Middle frontal gyrus (tissue), 1 donor: ENCODE measurements at regions not wholly inside any gene's neighbourhood (a gene's known extent, or its start where the extent isn't known, plus 50 kb on each side); places are given as distances from the start of the nearest gene placed in this dataset.
"Not testable (repeated sequence)": the region's sequence is repeated elsewhere in the genome, so short reads cannot be mapped to it uniquely, and the experiment has no call there.

ENCODE experiments used
- DNase-seq: peaks from one replicate; pipeline ENCODE4 v3.0.0-alpha.2; 2015; ENCODE audit warnings: low spot score; ENCODE audit errors: extremely low spot score

DNA sequence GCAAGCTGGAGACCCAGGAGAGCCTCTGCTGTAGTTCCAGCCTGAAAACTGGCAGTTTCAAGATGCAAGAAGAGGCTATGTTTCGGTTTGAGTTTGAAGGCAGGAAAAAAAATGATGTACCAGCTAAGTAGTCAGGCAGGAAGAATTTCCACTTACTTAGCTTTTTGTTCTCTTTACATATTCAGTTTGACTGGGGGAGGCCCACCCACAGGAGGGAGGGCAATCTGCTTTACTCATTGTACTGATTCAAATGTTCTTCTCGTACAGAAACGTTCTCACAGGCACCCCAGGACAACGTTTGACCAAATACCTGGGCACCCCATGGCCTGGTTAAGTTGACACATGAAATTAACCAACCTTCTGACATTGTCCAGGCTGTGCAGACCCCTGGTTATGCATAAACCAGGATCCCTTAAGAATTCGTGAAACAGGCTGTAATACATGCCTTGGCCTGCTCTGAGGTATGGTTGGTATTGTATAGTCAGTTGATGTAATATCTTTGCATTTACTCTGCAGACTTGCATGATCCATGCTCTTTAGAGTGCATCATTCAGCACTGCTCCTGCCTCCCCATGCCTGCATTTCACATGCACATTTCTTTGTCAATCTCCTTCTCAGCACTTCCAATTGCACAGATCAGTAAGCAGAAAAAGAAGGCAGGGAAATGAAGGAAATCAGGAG is 687.1 kb downstream of the TAF11L14 start:
- no peak for DNase-seq

DNA sequence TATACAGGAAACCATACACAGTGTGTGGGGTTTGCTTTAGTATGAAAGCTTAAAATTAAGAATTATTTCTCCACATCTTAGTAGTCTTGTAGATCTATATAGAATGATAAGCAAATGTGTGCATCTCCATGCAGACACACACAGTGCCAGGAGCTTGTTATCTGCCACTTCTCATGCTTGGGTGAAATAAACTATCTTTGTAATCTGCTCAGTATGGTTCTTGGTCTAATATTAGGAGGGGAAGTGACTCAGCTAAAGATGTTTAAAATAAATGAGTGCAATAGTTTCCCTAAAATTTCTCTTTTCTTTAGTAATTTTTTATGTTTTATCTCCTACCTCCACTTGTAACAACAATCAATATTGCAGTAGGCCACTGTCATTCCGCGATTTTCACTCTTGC is 689.6 kb downstream of the TAF11L14 start:
- DNase-seq = no peak

DNA sequence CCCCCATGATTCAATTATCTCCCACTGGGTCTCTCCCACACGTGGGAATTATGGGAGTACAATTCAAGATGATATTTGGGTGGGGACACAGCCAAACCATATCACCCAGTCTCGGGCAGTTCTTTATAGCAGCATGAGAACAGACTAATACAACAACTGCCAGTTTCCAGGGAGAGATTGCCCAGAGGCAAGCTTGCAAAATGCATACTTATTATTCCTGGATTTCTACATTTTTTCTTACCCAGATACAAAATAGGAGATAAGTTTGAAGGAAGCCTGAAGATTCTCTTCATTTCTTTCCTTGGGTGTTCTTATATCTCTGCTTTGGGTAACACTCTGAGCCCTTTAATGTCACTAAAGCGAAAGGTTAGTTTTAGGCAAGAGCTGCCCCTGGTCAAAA is 691.2 kb downstream of the TAF11L14 start:
- no peak for DNase-seq

DNA sequence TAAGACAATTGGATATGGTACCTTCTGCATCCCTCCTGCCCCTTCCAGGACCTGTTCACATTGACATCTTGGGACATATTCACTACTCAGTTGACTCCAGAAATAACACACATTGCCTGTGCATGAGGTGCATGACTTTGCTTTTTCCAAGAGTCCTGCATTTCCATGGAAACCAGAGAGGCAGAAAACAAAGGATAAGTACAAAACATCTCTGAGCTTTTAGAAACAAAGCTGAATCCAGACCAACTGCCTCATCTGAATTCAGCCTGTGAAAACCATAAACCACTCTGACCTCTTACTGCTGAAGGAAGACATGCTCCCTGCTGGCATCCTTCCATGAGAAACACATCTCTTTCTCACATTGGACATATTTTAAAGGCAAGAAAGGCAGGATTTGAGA is 695.1 kb downstream of the TAF11L14 start:
- DNase-seq = no peak

DNA sequence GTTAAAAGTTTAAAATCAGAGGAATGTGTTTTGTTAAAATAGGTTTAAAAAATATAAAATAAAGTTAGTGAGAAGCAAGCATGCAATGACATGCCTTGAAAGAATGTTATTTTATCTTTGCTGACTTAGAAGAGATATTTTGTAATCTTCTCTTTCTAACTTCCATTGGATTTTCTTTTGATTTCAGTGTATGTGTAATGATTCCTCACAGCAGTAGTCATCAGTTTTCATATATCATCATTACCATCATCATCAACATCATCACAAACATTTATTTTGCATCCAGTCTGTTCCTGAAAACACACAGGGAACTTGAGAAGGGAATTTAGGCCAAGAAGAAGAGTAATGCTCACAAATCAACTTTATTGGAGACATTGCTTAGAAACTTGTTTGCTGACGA is 699.6 kb downstream of the TAF11L14 start:
- no peak for DNase-seq

DNA sequence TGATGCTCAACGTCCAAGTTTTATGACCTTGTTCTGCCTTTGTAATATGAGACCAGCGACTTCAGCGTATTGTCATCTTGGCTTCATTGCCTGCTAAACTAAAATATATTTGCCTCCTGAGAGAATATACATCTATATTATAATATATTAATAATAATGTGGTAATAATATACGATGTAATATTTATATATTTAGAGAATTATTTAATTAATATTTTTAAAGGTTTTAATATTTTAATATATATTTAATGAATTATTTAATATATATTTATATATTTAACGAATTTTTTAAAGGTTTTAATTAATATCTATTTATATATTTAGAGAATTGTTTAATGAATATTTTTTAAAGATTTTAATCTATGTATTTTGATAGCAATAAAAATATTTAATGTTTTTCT is 700.7 kb downstream of the TAF11L14 start:
- DNase-seq = no peak

DNA sequence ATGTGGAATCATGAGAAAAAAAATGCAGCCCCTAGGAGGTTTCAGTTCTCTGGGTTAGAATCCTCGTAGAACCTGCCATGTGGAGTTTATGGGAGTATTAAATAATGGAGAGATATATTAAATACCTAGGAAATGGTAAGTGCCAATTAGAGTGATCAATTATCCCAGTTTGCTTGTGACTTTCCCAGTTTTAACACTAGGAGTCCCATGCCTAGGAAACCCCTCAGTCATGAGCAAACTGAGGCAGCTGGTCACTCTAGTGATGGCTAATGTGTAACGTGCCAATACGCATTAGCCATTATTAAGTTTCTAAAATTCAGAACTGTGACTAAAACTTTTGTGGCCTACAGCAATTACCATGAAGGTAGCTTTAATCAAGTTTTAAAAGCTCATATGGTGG is 720.6 kb downstream of the TAF11L14 start:
- no peak for DNase-seq

DNA sequence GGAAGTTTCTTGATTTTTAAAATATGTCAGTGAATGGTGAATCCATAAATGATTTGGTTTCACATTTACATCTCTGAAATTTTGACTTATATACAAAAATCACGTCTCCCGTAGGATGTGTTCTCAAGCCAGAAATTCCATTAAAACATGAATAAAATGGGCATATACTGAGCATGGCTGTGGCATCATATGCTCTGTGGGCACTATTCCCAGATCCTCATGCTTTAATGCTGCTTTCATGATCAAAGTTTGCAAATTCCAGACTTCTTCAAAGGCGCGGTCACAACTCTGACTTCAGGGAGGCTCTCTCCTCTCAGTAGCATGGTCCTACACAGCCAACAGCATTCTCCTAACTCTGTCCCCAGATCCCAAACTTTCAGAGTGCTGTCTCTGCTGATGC is 723.2 kb downstream of the TAF11L14 start:
- no peak for DNase-seq

DNA sequence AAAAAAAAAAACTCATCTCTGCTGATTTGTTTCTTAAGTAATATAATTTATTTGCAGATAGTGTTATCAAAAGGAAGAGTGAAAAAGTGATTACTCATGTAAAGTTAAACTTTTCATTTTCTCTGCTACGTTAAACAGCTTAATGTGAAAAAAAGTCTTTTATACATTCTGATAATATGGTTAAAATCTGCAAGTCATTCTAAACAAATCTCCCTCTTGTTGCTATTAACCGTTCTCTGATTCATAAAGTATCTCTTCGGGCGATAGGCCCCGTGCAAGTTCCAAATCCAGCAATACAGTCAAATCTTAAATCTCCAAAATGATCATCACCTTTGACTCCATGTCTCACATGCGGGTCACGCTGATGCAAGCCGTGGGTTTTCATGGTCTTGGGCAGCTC is 732.0 kb downstream of the TAF11L14 start:
- DNase-seq = no peak

DNA sequence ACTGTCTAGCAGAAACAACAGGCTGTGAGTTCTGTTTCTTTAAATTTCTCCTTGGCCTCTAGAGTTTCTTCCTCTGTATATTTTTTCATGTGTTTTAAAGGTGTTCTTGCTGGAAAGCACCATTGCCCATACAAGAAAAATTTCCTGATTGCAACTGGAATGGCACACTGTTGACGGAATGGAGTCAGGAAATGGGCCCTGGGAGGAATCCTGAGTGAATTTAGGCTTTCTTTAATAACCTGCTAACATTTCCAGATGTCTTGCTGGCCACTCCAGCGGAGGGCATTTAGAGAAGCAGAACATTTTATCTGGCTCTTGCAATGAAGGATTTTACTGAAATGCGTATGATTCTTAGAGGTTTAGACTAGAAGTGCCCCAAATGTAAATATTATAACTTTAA is 736.3 kb downstream of the TAF11L14 start:
- no peak for DNase-seq

DNA sequence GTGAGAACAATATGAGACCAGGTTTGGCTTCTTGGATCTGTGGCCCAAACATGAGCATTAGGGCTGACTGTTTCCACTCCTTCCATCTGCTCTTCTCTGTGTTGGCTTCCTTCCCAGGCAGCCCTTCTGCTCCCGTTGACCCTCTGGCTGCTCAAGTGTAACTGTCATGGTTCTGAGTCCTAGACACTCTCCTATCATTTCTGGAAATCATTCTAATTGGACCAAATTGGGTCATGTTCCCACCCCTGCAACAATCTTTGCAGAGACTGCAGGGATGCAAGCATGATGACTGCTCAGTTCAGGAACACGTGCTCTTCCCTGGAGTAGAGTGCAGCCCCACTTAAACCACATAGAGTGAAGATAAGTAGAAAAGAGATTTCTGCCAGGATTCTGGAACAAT is 741.4 kb downstream of the TAF11L14 start:
- DNase-seq = no peak

DNA sequence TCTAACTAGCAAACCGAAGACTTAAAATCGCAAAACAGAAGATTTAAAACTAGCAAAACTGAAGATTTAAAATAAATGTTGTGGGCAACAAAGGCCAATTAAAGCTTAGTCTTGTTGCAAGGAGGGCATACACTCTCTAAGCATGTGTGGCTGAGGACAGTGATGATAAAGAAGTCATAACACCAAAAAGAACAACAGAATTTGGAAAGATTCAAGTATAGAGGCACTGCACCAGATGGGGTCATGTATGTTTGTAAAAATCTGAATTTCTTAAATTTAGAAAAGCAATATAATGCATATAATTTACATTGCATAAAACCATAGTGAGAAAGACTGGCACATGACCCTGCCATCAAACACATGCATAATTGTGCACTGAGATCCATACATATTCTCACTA is 743.8 kb downstream of the TAF11L14 start:
- DNase-seq = no peak

DNA sequence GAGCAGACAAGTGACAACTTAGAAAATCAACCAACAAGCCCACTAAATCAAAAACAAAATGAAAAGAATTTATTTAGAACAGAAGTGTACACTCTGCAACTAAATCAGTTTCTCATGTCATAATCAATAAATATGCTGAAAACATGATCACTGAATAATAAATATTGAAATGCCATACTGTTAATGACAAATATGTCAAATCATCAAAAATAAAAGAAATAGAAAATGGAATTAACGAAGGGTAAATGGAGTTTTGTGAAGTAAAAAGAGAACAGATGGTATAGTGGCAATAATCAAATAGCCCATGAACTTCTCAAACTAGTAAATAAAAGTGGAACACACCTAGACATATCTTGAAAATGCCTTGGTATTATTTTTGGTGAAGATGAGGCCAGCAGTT is 744.9 kb downstream of the TAF11L14 start:
- DNase-seq = no peak

DNA sequence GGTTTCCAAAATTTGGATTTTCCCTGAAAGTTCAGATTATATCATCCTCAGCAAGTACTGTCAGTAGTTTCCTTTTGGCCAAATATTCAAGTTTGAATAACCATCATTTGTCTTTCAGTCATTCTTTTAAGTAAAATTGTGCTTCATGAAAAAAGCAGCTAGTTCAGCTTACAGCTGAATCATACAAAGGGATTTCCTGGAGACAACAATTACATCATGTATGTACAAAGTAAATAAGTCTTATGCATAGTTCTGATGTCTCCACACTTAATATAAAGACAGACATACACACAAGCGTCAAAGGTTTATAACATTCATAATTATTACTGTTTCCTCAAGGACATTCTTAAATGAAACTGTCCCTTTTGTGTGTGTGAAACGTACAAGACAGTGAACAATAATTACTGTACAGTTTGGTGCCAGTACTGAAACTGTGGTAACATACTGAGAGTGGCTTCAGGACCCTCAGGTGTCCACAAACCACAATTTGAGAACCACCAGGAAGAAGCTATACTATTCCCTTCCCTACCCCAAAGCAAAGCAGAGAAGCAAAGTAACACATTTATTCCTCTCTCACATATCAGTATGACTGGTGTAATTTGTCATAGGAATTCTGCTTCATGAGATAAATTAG is 746.6 kb downstream of the TAF11L14 start:
- no peak for DNase-seq

DNA sequence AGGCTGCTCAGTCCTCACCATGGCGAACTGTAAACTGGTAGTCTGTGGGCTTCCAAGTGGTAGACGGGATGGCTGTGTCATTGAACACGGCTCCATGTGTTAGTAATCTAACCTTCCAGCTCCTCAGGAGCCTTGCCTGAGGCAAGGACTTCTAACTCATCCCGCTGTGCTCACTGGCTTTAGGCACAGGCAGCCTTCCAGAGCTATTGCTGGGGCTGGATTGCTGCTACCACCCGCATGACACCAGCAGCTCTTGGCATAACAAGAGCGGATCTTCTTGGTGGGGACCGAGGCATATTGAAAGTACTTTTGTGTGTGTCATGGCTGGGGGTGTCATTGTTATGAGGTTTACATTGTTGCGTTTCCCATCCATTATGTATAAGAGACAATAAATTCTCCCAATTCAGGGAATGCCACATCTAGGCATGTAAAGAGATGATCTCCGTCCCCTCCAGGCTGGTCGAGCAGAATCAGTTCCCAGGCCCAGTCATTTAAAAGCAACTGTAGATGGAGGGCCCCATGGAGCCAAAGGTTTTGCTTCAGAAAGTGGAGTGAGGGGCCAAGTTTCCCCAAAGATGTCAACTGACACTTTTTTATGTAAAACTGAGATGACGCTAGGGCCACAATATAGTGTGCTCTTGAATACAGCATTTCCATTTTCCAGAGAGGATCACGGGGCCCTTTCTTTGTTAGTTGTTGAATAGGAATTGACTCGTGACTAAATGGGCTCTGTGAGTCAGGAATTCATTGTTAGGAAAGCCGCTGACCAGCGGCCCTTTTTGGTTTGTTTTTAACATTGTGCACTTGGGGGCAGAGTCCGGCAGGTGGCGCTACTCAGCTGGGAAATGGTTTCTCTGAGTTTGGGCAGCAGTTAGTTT is 759.5 kb downstream of the TAF11L14 start:
- peak; percentile 34 for DNase-seq

DNA sequence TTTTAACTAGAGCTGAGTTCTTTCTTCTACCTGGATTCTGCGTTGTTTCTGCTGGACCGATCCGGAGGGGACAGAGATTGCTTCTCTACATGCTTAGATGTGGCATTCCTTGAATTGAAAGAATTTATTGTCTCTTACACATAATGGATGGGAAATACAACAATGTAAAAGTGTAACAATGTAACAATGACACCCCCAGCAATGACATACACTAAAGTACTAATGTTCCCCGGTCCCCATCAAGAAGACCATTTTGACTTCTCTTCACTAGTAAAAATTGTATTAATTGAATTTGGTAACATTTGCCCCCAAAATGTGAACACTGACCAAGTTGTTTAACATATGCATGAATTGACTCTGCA is 760.2 kb downstream of the TAF11L14 start:
- DNase-seq = no peak

DNA sequence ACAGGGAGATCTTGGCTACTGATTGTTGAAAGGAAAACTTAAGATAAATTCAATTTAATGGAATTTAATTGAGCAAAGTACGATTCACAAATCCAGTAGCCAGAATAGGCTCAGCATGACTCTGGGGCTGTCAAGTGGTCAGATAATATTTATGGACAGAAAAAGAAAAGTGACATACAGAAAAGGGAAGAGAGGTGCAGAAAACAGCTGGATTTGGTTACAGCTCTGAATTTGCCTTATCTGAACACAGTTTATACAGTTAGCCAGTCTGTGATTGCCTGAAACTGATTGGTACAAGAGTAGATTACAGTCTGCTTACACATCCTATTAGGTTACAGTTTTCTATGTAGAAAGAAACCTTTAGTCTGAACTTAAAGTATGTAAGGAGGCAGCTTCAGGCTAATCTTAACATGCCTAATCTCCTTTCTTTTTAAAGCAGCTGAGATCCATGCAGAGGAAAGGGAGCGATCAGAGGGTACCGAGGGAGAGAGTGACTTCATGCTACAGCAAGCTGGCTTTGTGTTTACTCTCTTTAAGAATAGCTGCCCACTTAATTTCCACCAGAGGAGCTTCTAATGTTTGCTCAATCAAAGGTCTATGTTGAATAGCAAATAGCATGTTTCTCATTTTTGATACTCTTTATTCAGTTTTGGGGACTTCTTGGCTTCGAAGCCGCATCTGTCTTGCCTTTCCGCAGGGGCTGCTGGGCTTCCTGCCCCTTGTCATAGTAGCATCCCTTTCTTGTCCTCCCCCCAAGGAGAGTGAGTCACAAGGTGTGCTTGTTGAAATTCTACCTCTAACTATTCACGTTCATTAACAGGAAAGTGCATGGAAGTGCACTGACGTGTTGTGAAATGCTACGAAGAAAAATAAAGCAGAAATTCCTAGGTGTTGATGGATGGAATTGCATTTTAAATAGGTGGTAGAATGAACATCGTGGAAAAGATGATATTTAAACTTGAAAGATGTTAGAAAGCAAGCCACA is 761.2 kb downstream of the TAF11L14 start:
- no peak for DNase-seq

DNA sequence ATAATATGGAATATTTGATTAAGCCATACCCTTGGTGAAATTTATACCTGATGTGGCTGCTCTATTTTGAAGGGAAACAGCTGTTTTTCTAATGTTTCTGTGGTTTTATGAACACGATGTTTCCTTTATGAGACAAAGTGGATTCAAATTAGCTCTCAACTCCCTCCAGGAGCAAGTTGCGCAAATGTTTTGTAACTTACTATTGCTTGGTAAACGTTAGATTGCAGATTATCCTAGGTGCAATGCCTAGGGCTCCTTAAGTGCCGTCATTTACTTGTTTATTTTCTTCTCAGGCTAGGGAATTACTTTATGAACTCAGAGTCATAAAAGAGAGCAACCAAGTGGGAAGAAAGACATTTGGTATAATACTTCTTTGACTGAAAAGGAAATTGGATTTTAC is 763.1 kb downstream of the TAF11L14 start:
- DNase-seq = no peak

DNA sequence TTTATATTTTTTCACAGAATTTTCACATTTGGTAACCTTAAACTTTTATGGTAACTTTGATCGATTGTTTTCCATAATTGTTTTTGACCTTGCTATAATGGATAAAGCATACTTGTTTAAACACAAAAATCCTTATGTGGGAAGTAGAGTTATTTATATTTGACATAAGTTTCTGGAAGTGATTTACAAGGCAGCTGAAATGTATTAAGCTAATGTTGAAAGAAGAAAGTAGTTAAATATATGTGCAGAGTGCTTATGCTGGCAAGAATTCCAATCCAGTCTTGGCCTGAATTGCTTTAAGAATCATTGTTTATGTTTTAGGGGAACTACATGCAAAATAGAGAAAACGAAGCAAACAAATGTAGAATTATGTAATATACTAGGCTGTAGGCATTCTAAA is 763.6 kb downstream of the TAF11L14 start:
- DNase-seq = no peak

DNA sequence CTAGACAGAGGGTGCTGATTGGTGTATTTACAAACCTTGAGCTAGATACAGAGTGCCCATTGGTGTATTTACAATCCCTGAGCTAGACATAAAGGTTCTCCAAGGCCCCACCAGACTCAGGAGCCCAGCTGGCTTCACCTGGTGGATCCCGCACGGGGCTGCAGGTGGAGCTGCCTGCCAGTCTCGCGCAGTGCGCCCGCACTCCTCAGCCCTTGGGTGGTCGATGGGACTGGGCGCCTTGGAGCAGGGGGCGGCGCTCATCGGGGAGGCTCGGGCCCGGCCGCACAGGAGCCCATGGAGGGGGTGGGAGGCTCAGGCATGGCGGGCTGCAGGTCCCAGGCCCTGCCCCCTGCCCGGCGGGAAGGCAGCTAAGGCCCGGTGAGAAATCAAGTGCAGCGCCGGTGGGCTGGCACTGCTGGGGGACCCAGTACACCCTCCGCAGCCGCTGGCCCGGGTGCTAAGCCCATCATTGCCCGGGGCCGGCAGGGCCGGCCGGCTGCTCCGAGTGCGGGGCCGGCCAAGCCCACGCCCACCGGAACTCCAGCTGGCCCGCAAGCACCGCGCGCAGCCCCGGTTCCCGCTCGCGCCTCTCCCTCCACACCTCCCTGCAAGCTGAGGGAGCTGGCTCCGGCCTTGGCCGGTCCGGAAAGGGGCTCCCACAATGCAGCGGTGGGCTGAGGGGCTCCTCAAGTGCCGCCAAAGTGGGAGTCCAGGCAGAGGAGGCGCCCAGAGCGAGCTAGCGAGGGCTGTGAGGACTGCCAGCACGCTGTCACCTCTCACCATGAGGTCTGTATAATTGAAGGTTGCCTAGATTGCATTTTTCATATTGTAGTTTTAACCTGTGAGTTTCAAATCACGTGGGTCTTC is 765.4 kb downstream of the TAF11L14 start:
- not testable (repeated sequence) for DNase-seq
